ENCODE measurements at regions not wholly inside any gene's neighbourhood (a gene's known extent, or its start where the extent isn't known, plus 50 kb on each side); places are given as distances from the start of the nearest gene placed in this dataset.

GRCh38 chr1:98021126-98021525 lies 100.3 kb upstream of the DPYD start (continued):
- TF ChIP-seq POLR2A (IDR thresholded peaks at IDR 0.05; ENCODE audit: low read depth, low read length) (no peak), SP1 (IDR thresholded peaks at IDR 0.05; ENCODE audit: low read depth, low read length) (no peak), ELK1 (IDR thresholded peaks at IDR 0.05; ENCODE audit: low read depth, low read length) (no peak), POLR2AphosphoS2 (IDR thresholded peaks at IDR 0.05; ENCODE audit: low read depth, low read length) (no peak), PAX5 (IDR thresholded peaks at IDR 0.05; ENCODE audit: borderline replicate concordance, low read depth, low read length) (no peak), E2F8 (IDR thresholded peaks at IDR 0.05; ENCODE audit: low read depth, partially characterized antibody) (no peak), ZSCAN29 (IDR thresholded peaks at IDR 0.05) (no peak)

- H3K4me3 ChIP-seq, result no peak overlapping the region
- no peaks in the 10 kb centered on the region for H3K36me3 ChIP-seq (ENCODE audit: control insufficient read depth in 2 of 2, insufficient read depth in 2 of 2, low read length in 1 of 2)
- H3K9ac ChIP-seq (ENCODE audit: control insufficient read depth, insufficient read depth, low read length), result no peak overlapping the region
- H3K4me2 ChIP-seq (ENCODE audit: control insufficient read depth, insufficient read depth), result no peak overlapping the region
- no peak overlapping the region for H3K27ac ChIP-seq (ENCODE audit: control insufficient read depth, insufficient read depth)
- ChIA-PET RAD21 (ENCODE audit: unreplicated experiment) (no interaction called here), CTCF (interaction anchor here (0.8 to 1.1 kb wide), 2 partner anchors 16 to 610 kb away, joined by 3 read pairs; no protein-coding TSS in a partner anchor), SMC1A (ENCODE audit: uncharacterized antibody, unreplicated experiment) (interaction anchor here (0.6 kb wide), 1 partner anchor 134 kb away, joined by 3 read pairs; no protein-coding TSS in a partner anchor), POLR2A (no interaction called here)
- no peaks in the 10 kb centered on the region for H3K27me3 ChIP-seq (replicated peaks in 1 of 2; ENCODE audit: control insufficient read depth in 2 of 2, insufficient read depth in 2 of 2, low read length in 1 of 2)
- no peaks in the 10 kb centered on the region for H3K79me2 ChIP-seq (ENCODE audit: control insufficient read depth, insufficient read depth, low read length)
- no peak for ATAC-seq
- no peak for FAIRE-seq
- in situ Hi-C loops (cut with MboI), result no loop called here
- WGBS (ENCODE audit: insufficient coverage, insufficient replicate concordance, low lambda C conversion rate, missing lambda C conversion rate), result 0% methylated on average over 2 of the region's 2 CpGs
- BruUV-seq (replicated peaks), result no TSS peak
- no peak overlapping the region for H2AFZ ChIP-seq (ENCODE audit: control insufficient read depth, low read depth, low read length)
- H3K4me1 ChIP-seq (ENCODE audit: control insufficient read depth, insufficient read depth, low read length), result no peaks in the 10 kb centered on the region
- no peaks in the 10 kb centered on the region for H4K20me1 ChIP-seq (ENCODE audit: control insufficient read depth, insufficient read depth)
- intact Hi-C loops (cut with micrococcal nuclease; ENCODE audit: unreplicated experiment), result no loop called here
- no peaks in the 10 kb centered on the region for H3K9me3 ChIP-seq (replicated peaks; ENCODE audit: control insufficient read depth, insufficient read depth, low read length)
- no peak for DNase-seq (ENCODE audit: low read depth, low spot score)
- TF ChIP-seq USF2 (IDR thresholded peaks at IDR 0.05; ENCODE audit: borderline replicate concordance, low read depth, low read length) (no peak), IRF3 (IDR thresholded peaks at IDR 0.05) (no peak), SUZ12 (IDR thresholded peaks at IDR 0.05; ENCODE audit: unreplicated experiment) (no peak), SIN3A (IDR thresholded peaks at IDR 0.05; ENCODE audit: low read depth, low read length) (no peak), KAT2A (conservative IDR thresholded peaks at IDR 0.05; ENCODE audit: control insufficient read depth, low read depth, low read length) (no peak), JUND (IDR thresholded peaks at IDR 0.05; ENCODE audit: low read depth, low read length) (no peak), USF1 (IDR thresholded peaks at IDR 0.05; ENCODE audit: borderline replicate concordance, extremely low read length, insufficient read depth, low read depth, low read length) (no peak), GATAD2B (conservative IDR thresholded peaks at IDR 0.05; ENCODE audit: low read depth) (no peak), ZNF207 (IDR thresholded peaks at IDR 0.05; ENCODE audit: borderline replicate concordance) (no peak)
Measured at GRCh38 chr1:98019747-98020146, 98.9 kb upstream of the DPYD start.

All from GM12878 (cell line).